ENCODE measurements at regions not wholly inside any gene's neighbourhood (a gene's known extent, or its start where the extent isn't known, plus 50 kb on each side); places are given as distances from the start of the nearest gene placed in this dataset.

- Histone ChIP-seq H3K79me1 (ENCODE audit: insufficient read depth, low read depth, low read length, poor library complexity, severe bottlenecking) (no peaks in the 10 kb centered on the region), H2BK120ac (ENCODE audit: low read depth, low read length, poor library complexity, severe bottlenecking) (no peak overlapping the region), H3K23ac (ENCODE audit: insufficient read length, low read depth, low read length) (no peak overlapping the region), H3K79me2 (ENCODE audit: insufficient read depth, low read length) (no peaks in the 10 kb centered on the region), H2AFZ (ENCODE audit: low read length) (no peak overlapping the region), H3K27me3 (ENCODE audit: insufficient read depth, low read length) (no peaks in the 10 kb centered on the region), H3K4me2 (ENCODE audit: insufficient read depth, insufficient read length, low read length) (no peak overlapping the region), H3K4me1 (ENCODE audit: insufficient read depth, low read length) (no peaks in the 10 kb centered on the region), H2BK15ac (ENCODE audit: low read depth, low read length) (no peak overlapping the region), H3K23me2 (ENCODE audit: insufficient read length, low read depth, low read length, poor library complexity, severe bottlenecking) (no peaks in the 10 kb centered on the region), H3K4ac (ENCODE audit: low read depth, low read length) (no peak overlapping the region), H4K20me1 (ENCODE audit: control insufficient read depth, insufficient read depth, insufficient read length) (no peaks in the 10 kb centered on the region), H2BK5ac (ENCODE audit: insufficient read length, low read length) (no peak overlapping the region), H3T11ph (ENCODE audit: low read length) (no peak overlapping the region), H3K9me3 (ENCODE audit: control insufficient read depth, low read depth, low read length) (no peaks in the 10 kb centered on the region), H4K8ac (replicated peaks; ENCODE audit: insufficient read length, low read depth, low read length) (no peak overlapping the region), H3K9ac (ENCODE audit: extremely low read depth, insufficient read length, low read length) (no peak overlapping the region), H3K18ac (ENCODE audit: insufficient read length, low read depth, low read length) (no peak overlapping the region), H3K14ac (ENCODE audit: insufficient read depth, low read length) (no peak overlapping the region), H4K91ac (ENCODE audit: insufficient read length, low read depth, low read length) (no peak overlapping the region), H2BK12ac (ENCODE audit: insufficient read length, low read depth, low read length) (no peak overlapping the region), H3K56ac (ENCODE audit: insufficient read length, low read depth, low read length) (no peak overlapping the region), H3K27ac (ENCODE audit: insufficient read length, low read depth, low read length) (no peak overlapping the region), H4K5ac (ENCODE audit: insufficient read length, low read depth, low read length) (no peak overlapping the region), H2AK5ac (ENCODE audit: insufficient read length, low read length) (no peak overlapping the region), H2BK20ac (ENCODE audit: low read depth, low read length, poor library complexity, severe bottlenecking) (no peak overlapping the region)
- no peak overlapping the region for H3K4me3 Mint-ChIP-seq
- peaks cover 0 to 5% (median 3%) of the 10 kb centered on the region in 3 experiments; a peak in 2 of 7 replicates for H3K36me3 Mint-ChIP-seq (ENCODE audit: insufficient read depth in 1 of 3, low read depth in 3 of 3)
- H3K4me1 Mint-ChIP-seq, result no peaks in the 10 kb centered on the region
- peaks cover 3 to 7% of the 10 kb centered on the region in 2 experiments for H3K9me3 Mint-ChIP-seq
- no peak for TF ChIP-seq CTCF (conservative IDR thresholded peaks at IDR 0.05)
- no peak overlapping the region for H3K27ac Mint-ChIP-seq
- WGBS (ENCODE audit: extremely low coverage, insufficient read length, low lambda C conversion rate), result no CpG with 5 or more reads among the region's 2 CpGs
- no peak for DNase-seq
- H3K27me3 Mint-ChIP-seq (ENCODE audit: low read depth), result no peaks in the 10 kb centered on the region
Observed at GRCh38 chr9:111728617-111729366, 65.9 kb downstream of the SHOC1 start.

Measured in H9 (cell line).